ENCODE measurements at regions not wholly inside any gene's neighbourhood (a gene's known extent, or its start where the extent isn't known, plus 50 kb on each side); places are given as distances from the start of the nearest gene placed in this dataset.

DNA sequence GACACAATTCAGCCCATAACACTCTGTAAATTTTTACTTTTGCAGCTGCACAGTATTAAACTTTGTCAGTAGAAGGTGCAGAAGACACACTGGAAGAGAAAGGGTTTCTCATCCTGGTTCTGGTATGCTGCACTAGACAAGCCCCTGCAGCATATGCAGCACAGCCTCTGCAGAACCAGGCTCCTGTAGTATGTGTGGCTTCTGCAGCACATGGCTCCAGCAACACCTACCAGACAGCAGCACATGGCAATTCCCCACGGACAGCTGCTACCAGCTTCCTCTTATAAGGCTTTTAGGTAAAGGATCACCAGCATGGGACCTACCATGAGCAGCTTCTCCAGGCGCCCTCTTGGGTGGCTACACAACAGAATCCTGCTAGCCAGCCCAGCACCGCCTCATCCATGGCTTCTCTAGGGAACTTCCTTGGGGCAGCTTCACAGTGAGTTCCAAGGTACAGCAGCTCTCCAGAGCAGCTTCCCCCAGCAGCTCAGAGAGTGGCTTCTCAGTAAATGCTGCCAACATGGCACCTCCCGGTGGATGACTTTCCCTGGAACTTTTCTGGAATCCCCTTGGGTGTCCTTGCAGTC, 534.4 kb upstream of the CXADR start:
- DNase-seq (ENCODE audit: low read depth in 1 of 2, low spot score in 1 of 2): no peak

DNA sequence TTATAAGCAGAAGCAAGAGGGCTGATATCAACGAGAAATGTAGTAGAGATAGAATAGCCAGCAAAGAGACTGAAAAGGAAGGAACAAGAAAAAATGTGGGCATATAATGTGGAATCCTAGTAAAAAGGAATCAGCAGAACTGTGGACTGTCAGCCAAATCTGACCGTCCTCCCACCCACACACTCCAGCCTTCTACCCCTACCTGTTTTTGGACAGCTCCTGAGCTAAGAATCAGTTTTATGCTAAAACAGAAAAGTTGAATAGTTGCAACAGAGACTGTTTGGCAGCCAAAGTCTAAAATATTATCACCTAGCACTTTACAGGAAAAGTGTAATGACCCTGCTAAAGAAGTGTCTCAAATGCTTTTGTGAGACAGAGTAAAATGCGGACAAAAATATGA, 533.3 kb upstream of the CXADR start:
- no peak for DNase-seq (ENCODE audit: low read depth in 1 of 2, low spot score in 1 of 2)

DNA sequence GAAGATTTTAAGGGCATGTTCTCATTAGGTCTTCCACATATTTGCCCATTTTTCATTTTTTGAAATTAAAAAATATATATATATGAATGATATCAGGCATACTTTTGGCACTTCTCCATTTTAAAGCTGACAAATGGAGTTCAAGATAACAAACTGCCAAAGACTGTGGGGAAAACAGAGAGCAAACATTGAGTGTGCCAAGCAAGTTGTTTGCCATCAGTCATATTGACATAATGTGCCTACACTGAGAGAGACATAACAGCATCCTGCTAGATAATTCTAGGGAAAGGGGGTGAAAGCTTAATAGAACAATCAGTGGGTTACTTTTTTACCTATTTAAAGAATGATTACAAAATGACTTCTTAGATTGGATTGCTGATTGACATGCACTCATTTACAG, 529.4 kb upstream of the CXADR start:
- DNase-seq (ENCODE audit: low read depth in 1 of 2, low spot score in 1 of 2): no peak

DNA sequence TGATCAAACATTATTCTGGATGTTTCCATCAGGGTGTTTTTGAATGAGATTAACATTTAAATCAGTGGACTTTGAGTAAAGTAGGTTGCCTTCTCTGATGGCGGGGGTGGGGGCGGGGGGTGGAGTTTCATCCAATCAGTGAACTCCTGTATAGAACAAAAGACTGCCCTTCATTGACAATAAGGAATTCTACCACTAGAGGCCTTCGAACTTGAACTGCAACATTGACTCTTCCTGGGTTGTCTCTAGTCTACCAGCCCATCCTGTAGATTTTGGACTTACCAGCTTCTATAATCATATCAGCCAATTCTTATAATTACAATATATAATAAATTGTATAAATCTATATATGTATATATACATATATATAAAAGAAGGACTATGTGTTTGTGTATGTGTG, 520.4 kb upstream of the CXADR start:
- no peak for DNase-seq (ENCODE audit: low read depth in 1 of 2, low spot score in 1 of 2)

DNA sequence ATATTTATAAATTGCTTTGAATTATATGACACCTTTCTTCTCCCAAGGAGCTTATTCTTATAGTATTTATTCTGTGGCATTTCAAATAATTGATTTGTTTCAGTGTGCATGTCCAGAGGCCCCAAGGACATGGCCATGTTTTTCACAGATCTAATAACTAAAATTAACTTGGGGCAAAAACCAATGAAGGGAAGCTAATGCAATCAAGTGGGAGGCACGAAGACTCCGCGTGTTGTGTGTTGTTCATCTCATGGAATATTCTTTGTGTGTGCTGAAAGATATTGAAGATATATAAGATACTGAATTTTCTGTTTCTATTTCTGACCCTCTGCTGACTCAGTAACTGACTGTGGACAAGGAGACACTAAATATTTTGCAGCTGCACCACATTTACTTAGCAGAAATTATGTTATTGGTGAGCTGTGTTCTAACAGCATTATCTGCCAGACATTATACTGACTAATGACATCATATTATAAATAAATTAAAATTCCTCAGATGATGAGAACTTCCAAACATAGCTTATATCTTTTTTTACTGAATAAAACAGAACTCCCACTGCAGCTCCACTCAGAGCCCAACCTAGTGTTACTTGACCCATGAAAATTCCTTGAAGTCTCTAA, 519.3 kb upstream of the CXADR start:
- DNase-seq (ENCODE audit: low read depth in 1 of 2, low spot score in 1 of 2): no peak

DNA sequence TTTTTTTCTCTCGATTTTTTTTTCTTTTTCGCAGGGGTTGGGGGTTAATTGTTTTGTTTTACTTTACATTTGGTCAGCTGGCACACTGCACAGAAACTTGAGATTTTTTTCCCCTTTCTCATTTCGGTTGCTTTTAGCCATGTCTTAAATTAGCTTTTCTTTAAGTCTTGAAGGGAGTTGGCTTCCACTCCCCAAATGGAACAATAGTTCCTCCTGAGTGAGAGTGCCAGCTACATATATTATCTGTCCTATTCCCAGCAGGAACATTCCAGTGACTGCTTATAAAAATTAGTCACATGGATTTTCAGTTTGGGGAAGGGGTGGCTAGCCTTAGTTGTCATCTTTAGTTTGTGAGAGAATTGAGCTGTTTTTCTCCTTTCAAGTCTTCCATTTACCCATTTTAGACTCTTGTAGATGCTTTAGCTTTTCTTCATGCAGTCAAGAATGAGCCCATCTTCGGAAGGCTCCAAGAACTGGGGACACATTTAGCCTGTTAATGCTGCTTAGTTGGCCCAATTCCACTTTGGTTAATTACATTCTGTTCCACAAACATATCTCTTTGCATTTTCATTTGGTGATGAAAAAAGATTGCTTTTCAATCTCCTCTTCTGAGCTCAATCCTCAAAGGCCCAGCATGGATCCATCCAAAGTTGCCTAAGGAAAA, 510.1 kb upstream of the CXADR start:
- DNase-seq (ENCODE audit: low read depth in 1 of 2, low spot score in 1 of 2): no peak

DNA sequence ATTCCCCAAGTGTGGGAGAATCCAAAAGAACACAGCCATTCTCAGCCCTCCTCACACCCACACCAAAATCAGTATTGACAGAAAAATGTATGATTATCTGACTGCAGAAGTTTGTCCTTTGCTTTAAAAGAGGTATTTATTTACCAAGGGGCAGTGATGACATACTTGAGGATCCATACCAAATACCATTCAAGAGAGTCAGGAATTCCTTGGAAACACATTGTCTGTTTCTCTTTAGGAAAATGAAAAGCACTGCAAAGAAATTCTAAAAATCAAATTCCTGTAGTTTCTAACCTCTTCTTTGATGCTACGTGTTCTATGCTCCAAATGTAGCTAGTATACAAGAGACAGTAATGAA, 509.6 kb upstream of the CXADR start:
- no peak for DNase-seq (ENCODE audit: low read depth in 1 of 2, low spot score in 1 of 2)

DNA sequence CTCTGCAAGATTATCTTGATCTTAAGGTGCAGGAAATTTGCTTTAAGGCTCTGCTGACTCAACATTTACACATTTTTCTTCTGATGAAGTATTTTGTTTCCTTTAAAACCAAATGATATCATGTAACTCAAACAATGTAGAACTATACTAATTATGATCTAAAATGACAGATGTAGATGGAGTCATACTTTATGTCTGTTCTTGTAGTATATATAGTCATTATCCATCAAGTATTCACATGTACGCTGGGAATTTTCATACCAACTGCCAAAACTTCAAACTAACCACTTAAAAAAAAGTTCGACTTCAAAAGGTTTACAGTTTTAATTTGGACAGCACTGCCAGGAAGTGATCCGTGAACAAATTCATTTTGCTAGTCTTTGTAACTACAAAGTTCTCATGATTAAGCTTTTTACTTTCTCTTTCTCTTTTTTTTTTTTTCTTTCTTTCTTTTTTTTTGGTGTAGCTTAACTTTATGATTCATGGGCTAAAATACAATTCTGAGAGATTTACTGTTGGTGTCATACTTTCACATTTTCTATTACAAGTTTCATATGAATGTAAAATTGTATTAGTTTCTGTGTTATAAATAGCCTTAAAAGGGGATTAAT, 509.0 kb upstream of the CXADR start:
- DNase-seq (ENCODE audit: low read depth in 1 of 2, low spot score in 1 of 2): no peak

DNA sequence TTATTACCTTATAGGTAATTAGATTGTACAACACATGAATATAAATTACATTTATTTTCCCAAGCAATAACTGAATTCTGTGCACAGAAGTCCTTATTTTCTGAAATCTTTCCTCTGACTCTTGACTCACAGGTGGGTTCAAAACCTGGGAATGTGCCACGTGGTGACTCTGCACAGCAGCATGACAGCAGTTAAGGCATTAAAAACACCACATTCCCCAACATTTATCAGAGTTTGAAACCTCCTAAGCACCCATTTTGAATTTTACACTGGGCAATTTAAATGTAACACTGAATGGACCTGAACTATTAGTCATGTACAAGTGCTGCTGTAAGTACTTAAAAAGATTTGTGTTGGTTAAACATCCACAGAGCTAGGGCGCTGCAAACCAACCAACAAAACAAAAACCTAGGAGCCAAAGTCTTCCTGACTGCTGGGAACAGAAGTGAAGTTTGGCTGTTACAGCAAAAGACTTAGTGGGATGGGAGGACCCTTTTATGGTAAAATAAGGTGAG, 480.6 kb upstream of the CXADR start:
- DNase-seq (ENCODE audit: low read depth in 1 of 2, low spot score in 1 of 2): no peak

DNA sequence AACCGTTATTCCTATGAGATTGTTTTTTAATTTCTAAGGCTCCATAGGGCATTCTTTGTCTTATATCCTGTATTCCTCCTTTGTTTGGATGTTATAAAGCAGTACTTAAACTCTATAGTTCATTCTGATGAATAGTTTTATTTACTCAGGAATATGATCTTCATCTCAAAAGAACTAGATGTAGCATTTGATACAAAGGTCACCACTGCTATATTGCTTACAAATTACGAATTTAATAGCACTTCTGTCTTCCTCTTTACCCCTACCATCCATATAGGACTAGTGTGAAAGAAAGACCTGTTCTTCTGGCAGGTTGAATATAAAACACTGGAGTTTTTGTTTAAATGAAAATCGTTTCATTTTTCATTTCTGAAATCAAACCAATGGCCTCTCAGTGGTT, 468.1 kb upstream of the CXADR start:
- DNase-seq (ENCODE audit: low read depth in 1 of 2, low spot score in 1 of 2): no peak

DNA sequence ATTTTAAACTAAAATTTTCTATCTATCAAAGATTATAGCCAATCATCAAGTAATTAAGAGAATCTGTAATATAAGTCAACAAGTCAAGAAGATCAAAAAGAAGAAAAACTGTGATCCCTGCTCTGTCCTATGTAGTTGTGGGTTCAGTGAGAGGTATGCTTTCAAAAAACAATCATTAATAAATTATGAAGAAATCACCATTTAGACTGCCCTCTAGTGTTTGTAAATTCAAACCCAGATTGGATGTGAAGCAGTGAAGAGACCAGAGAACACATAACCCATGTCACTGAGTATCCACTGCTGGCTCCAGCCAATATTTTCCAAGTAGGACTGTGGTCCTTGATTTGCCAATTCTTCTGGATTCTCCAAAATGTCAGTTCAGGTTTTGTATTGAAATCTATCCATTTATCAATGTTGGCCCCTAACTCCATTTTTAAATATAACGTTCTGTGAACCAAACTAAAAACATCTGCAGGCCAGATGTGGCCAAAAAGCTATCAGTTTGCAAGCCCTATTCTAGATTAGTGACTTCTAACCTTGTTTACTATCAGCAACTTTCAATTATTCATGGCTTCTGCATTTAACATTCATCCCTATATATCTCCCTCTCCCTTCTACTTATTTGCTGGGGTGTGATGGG, 467.5 kb upstream of the CXADR start:
- DNase-seq (ENCODE audit: low read depth in 1 of 2, low spot score in 1 of 2): no peak

DNA sequence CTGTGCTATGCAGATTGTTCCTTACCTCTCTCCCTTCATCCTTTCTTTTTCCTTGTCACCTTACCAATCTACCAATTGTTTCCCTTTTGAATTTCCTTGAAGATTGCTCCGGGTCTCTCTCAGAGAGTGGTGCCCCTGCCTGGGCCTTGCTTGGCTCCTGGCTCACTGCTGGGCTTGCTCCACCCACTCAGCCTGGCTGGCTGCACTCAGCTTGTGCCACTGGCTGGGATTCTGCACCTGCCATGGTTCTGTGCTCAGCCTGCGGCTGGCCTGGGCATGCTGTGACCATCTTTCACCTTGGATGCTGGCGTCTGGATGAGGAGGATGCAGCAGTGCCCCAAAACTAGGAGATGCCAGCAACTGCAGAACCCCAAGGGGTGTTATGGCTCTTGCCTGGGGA, 463.9 kb upstream of the CXADR start:
- no peak for DNase-seq (ENCODE audit: low read depth in 1 of 2, low spot score in 1 of 2)

DNA sequence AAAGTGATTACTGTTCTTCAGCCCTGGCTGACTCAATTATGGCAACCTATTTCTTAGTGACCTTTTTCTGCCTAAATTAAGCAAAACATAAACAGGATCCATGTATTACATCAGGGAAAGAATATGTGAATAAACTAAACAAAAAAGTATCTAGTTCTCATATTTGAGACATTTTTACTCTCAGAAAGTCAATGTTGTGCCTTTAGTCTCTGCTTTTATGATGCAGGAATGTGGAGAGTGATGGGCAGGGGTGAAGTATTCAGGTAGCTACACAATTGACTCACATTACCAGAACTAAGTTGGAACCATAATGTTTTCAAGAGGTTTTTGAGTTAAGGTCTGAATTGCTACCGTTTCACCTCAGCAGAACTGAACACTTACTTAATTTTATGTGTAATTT, 462.7 kb upstream of the CXADR start:
- no peak for DNase-seq (ENCODE audit: low read depth in 1 of 2, low spot score in 1 of 2)

DNA sequence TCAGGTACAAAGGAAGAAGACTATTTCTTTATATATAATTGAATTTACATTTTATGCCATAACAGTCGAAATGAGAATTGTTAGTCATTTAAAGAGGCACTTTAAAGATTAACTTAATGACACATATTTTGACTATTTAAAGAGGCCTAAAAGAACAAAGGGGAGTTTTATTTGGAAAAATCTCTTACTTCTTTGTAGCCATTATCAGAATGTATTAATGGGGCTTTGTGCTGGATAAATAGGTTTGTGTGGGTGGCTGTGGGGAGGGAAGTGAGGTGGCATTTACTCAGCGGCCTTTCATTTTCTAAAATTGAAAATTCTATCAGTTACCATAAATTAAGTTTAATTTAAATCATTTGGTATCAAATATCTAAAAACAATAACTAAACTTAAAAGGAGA, 462.2 kb upstream of the CXADR start:
- no peak for DNase-seq (ENCODE audit: low read depth in 1 of 2, low spot score in 1 of 2)

DNA sequence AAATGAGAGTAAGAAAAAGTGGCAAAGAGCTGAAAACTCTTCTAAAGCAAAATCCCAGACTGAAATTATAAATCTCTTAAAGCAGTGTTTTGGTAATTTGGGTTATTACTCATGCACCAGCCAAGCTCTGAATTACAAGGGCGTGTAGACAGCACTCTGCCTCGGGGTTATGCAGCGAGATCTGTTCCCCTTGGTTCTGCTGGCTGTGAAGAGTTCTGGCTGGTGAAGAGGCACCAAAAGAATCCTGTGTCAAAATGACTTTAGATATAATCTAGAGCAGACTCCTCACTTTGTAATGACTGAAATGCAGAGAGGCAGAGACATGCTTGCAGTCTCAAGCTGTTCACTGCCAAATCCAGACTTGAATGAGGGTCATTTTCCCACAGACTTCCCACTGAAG, 461.8 kb upstream of the CXADR start:
- no peak for DNase-seq (ENCODE audit: low read depth in 1 of 2, low spot score in 1 of 2)

DNA sequence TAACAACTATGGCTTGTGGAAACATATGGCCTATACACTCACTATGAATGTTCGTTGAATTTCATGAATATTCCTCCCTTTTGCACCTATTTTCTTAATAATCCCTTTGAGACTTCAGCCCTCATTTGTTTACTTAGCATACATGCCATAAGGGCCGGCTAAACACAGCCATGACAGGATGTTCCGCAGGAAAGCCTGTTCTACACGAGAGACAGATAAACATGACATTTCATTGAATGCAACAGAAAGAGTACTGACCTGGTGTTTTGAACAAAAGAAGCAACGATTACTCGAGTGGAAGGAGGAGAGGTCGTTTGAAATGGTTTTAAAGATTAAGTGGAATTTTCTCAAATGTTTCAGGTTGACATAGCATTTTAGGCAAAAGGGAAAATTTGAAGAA, 459.5 kb upstream of the CXADR start:
- no peak for DNase-seq (ENCODE audit: low read depth in 1 of 2, low spot score in 1 of 2)

DNA sequence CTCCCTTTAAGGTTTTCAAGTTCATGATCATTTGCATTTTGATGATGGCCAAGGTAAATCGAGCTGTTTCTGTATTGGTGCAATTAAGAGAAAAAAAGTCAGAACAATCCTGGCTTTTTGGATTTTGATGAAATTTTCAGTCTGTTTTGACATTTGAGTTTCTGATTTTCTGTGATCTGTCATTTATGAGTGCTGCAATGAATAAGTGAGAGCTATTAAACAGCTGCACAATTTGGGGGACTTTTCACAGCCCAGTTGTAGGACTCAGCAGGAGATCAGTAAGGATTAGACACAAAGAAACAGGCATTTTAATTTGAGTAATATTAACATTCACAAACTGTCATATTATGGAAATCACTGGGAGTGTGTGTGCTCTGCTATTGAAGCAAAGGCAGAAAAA, 452.9 kb upstream of the CXADR start:
- no peak for DNase-seq (ENCODE audit: low read depth in 1 of 2, low spot score in 1 of 2)

DNA sequence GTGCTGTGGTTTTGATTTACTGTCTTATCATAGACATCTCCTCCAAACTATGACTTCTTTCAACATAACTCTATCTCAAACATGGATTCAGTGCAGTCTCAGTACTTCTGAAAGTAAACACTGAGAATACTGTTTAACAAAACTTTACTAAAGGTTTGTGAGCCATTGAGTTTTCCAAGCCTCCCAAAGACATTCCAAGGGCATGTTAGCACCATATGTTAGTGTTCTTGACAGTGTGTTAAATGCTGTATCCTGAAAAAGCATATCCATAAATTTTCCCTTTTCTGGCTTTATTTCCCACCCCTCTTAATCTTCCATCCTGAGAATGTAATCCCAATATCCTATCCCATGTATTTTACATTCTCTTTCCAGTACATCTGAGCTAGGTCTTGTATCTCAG, 446.8 kb upstream of the CXADR start:
- DNase-seq (ENCODE audit: low read depth in 1 of 2, low spot score in 1 of 2): no peak

DNA sequence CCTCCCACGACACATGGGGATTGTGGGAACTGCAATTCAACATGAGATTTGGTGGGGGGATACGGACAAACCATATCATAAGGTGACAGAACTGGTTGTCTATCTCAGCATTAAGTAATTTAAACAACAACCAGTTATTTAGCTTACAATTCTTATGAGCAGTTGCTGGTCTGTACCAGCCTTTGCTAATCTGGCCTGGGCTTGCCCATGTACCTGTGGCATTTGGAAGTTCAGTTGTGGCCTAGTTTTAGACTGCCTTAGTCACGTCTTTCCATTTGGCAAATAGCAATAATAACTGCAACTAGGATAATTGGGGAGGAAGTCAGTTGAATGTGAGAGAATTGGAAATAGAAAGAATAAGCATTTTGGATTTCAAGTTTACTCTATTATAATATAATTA, 441.8 kb upstream of the CXADR start:
- no peak for DNase-seq (ENCODE audit: low read depth in 1 of 2, low spot score in 1 of 2)

DNA sequence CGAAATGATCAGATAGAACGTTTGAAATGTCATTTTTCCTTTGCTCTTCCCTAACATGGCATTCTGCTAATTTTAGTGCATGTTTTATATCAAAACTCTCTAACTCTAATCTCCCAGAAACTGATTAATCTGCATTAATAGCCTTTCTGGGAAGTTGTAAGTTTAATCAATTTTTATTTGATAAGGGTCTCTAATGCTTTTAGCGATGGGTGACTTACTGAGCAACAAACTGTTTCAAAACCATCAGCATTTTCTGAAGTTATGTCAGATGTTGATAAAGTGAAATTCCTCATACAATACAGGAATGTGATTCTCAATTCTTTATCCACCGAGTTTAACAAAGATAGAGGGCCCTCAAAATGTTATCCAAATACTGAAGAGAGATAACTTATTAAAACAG, 431.6 kb upstream of the CXADR start:
- no peak for DNase-seq (ENCODE audit: low read depth in 1 of 2, low spot score in 1 of 2)

DNA sequence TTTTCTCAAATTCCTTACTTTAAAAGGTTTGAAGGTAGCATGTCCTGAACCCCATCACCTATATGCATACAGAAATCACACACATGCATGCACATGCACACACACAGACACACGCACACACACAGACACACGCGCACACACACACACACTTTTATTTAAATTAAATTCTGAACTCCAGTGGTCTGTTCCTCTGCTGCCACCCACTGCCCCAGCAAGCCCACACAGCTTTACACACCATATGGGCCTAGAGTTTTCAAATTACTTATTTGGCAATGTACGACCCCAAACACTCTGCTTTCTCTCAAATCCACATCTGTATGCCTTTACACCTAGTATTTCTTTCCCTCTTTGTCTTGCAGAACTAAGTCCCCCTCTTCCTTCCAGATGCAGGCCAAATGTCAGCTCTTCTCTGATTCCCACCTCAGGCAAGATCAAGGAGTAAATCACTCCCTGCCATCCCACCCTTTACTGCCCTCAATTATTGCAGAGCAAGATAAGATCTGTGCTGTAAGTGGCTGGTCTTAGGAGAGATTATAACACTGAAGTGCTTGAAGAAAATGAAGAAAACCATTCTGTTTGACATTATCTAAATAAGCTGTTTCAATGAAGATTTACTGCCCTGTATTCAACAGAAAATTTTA, 429.9 kb upstream of the CXADR start:
- no peak for DNase-seq (ENCODE audit: low read depth in 1 of 2, low spot score in 1 of 2)

DNA sequence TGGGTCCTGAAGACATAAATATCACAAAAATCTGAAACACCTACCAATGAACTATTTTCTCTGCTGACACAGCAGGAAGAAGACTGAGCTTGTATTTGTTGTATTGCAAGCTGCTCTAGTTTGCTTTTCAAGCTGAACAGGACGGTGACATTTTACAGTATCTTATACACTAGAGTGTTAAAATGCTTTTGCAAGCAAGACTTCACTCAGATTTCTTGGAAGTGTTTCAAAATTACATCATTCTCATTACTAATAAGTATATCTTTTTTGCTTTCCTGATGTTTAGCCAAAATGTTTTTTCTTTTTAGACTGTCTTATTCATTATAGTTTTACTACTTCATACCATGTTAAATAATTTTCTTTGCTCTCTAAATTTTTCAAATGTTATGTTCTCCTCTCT, 427.1 kb upstream of the CXADR start:
- DNase-seq (ENCODE audit: low read depth in 1 of 2, low spot score in 1 of 2): no peak
